ENCODE measurements at regions not wholly inside any gene's neighbourhood (a gene's known extent, or its start where the extent isn't known, plus 50 kb on each side); places are given as distances from the start of the nearest gene placed in this dataset.

- TF ChIP-seq CTCF (IDR thresholded peaks at IDR 0.05), result no peak
- no peak for TF ChIP-seq POLR2A (IDR thresholded peaks at IDR 0.05)
Observed at GRCh38 chr5:33261305-33261704, 179.5 kb upstream of the TARS1 start.

All from uterus (tissue), 2 donors.